Liver (tissue), 8 donors: ENCODE measurements at regions not wholly inside any gene's neighbourhood (a gene's known extent, or its start where the extent isn't known, plus 50 kb on each side); places are given as distances from the start of the nearest gene placed in this dataset.

Source experiments
- DNase-seq: peaks from one replicate; pipeline ENCODE4 v3.0.0-alpha.2; 2017; ENCODE audit warnings: low spot score
- H3K27ac ChIP-seq, 2 donors: one replicate each; pipeline ENCODE4 v1.7.0; 2013; ENCODE audit warnings: inconsistent platforms in 2 of 2, low read length in 2 of 2, control low read depth in 1 of 2, low read depth in 1 of 2, mild to moderate bottlenecking in 1 of 2
- H3K27me3 ChIP-seq, 4 donors: one replicate each; pipeline versions ENCODE4 v1.6.1 to v1.7.0; 2013; ENCODE audit warnings: low read length in 3 of 4, inconsistent platforms in 1 of 4, mild to moderate bottlenecking in 1 of 4, moderate library complexity in 1 of 4; ENCODE audit not compliant: control insufficient read depth in 4 of 4, insufficient read depth in 4 of 4
- H3K36me3 ChIP-seq, 4 donors: one replicate each; pipeline versions ENCODE4 v1.6.1 to v1.7.0; 2013; ENCODE audit warnings: low read length in 3 of 4, mild to moderate bottlenecking in 3 of 4, low read depth in 1 of 4, moderate library complexity in 1 of 4; ENCODE audit not compliant: control insufficient read depth in 4 of 4, insufficient read depth in 3 of 4
- H3K4me1 ChIP-seq, 4 donors: one replicate each; pipeline versions ENCODE4 v1.6.1 to v1.7.0; 2013; ENCODE audit warnings: low read length in 3 of 4, mild to moderate bottlenecking in 3 of 4, moderate library complexity in 1 of 4; ENCODE audit not compliant: control insufficient read depth in 4 of 4, insufficient read depth in 4 of 4
- H3K4me3 ChIP-seq, 3 donors: one replicate each; pipeline versions ENCODE4 v1.6.1 to v1.7.0; 2013; ENCODE audit warnings: low read length in 3 of 3, control low read depth in 1 of 3, low read depth in 1 of 3, mild to moderate bottlenecking in 1 of 3
- H3K9ac ChIP-seq, 2 donors: one replicate each; pipeline ENCODE4 v1.7.0; 2013; ENCODE audit warnings: low read length in 2 of 2, mild to moderate bottlenecking in 2 of 2, moderate library complexity in 2 of 2, control low read depth in 1 of 2, low read depth in 1 of 2
- H3K9me3 ChIP-seq, 4 donors: one replicate each; pipeline versions ENCODE4 v1.6.1 to v1.7.0; 2013; ENCODE audit warnings: low read length in 3 of 4; ENCODE audit not compliant: control insufficient read depth in 4 of 4
- ATF3 ChIP-seq: IDR thresholded peaks from 2 replicates; pipeline ENCODE4 v1.6.1; 2016; ENCODE audit warnings: antibody characterized with exemption
- CTCF ChIP-seq: fragments of 150-350 bp; IDR thresholded peaks from 2 replicates; pipeline ENCODE4 v1.5.1; 2017; ENCODE audit warnings: improper control_type of control experiment, low read depth, low read length; ENCODE audit not compliant: missing input control
- GABPA ChIP-seq, 2 donors: IDR thresholded peaks in 1 of 2; conservative IDR thresholded peaks in 1 of 2; 2 replicates each; pipeline ENCODE4 v1.6.1; 2016; ENCODE audit warnings: antibody characterized with exemption in 2 of 2, mild to moderate bottlenecking in 1 of 2, moderate library complexity in 1 of 2
- HNF4A ChIP-seq, 2 donors: conservative IDR thresholded peaks; 2 replicates each; pipeline ENCODE4 v1.6.1; 2016; ENCODE audit warnings: antibody characterized with exemption in 2 of 2, mild to moderate bottlenecking in 2 of 2
- JUND ChIP-seq, 2 donors: IDR thresholded peaks; 2 replicates each; pipeline ENCODE4 v1.6.1; 2016; ENCODE audit warnings: antibody characterized with exemption in 2 of 2
- NR2F2 ChIP-seq: IDR thresholded peaks from 2 replicates; pipeline ENCODE4 v1.6.1; 2016; ENCODE audit warnings: antibody characterized with exemption
- RAD21 ChIP-seq, 2 donors: IDR thresholded peaks; 2 replicates each; pipeline ENCODE4 v1.6.1; 2016; ENCODE audit warnings: antibody characterized with exemption in 2 of 2, mild to moderate bottlenecking in 2 of 2
- REST ChIP-seq: IDR thresholded peaks from 2 replicates; pipeline ENCODE4 v1.6.1; 2016; ENCODE audit warnings: antibody characterized with exemption, mild to moderate bottlenecking
- TAF1 ChIP-seq: conservative IDR thresholded peaks from 2 replicates; pipeline ENCODE4 v1.6.1; 2016; ENCODE audit warnings: antibody characterized with exemption, mild to moderate bottlenecking
- YY1 ChIP-seq: IDR thresholded peaks from 2 replicates; pipeline ENCODE4 v1.6.1; 2016; ENCODE audit warnings: antibody characterized with exemption, mild to moderate bottlenecking
- WGBS: extraction: QIAGEN DNeasy Blood & Tissue Kit; methylation state at CpG from one replicate; pipeline ENCODE4 v1.1.7; 2013; 5-methylcytosine and 5-hydroxymethylcytosine counted together
- TF ChIP-seq, protein P1 (sequence below): IDR thresholded peaks from 2 replicates; pipeline ENCODE4 v1.6.1; 2016; ENCODE audit warnings: antibody characterized with exemption
- donor health status: healthy.
- donor health status: healthy.
- donor health status: healthy.
- donor health status: healthy.
- donor health status: healthy.

DNA sequence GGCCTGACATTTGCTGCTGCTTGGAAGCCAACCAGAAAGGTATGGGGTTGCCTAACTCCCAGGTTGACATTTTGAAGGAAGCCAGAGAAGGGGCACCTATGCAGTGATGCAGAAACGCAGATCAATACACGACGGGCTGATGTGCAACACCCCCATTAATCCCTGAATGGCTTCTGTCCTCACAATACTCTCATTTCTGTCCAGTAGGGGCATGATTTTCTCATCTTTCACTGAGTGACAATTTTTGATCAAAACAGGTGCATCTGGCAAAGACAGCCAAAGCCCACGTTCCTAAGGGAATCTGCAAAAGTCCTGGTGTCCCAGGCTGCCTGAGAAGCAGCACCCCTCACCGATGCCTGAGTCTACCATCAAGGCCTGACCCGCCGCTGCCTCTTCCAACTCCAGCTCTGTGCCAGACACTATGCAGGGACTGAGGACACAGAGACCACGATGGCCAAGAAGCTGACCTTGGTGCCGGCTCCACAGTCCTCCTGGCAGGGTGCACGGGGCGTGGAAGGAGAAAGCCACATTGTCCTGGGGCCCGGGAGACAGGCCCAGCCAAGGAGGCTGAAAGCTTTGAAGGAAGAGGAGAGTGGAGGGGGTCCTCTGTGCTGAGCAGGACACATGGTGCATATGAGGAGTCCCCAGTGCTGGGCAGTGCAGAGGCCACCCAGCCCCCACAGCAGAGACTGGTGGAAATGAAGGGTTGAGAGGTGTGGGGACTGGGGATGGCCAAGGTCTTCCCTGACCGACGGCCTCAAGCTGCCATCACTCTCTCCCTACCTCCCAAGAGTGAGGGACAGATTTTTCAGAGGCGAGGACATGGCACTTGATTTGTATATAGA is 159.6 kb downstream of the NUP210 start:
- Histone ChIP-seq H3K36me3 (no peaks in the 10 kb centered on the region), H3K27me3 (no peaks in the 10 kb centered on the region), H3K27ac (peak overlapping the region; percentile 4 to 9), H3K4me1 (peaks cover 30 to 57% (median 40%) of the 10 kb centered on the region in 4 donors), H3K9me3 (no peaks in the 10 kb centered on the region), H3K4me3 (no peak overlapping the region), H3K9ac (no peak overlapping the region)
- TF ChIP-seq REST (no peak), CTCF (peak; percentile 35), RAD21 (IDR thresholded peaks at IDR 0.05) (peak in 1 of 2 donors; percentile 61), NR2F2 (no peak), YY1 (peak; percentile 1)
- WGBS, result 52% methylated on average over 15 of the region's 15 CpGs
- no peak for DNase-seq

- 70% methylated on average over 5 of the region's 5 CpGs for WGBS
- no peak overlapping the region for H3K27ac ChIP-seq
- no peak overlapping the region for H3K4me3 ChIP-seq
- no peaks in the 10 kb centered on the region for H3K36me3 ChIP-seq
- H3K9me3 ChIP-seq, result no peaks in the 10 kb centered on the region
- no peak overlapping the region for H3K9ac ChIP-seq
- peaks cover 30 to 58% (median 40%) of the 10 kb centered on the region in 4 donors for H3K4me1 ChIP-seq
- DNase-seq, result no peak
- TF ChIP-seq, protein P1, sequence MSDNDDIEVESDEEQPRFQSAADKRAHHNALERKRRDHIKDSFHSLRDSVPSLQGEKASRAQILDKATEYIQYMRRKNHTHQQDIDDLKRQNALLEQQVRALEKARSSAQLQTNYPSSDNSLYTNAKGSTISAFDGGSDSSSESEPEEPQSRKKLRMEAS, result no peak
- no peak for TF ChIP-seq YY1
- TF ChIP-seq GABPA (IDR thresholded peaks at IDR 0.05 in 1 of 2, conservative IDR thresholded peaks at IDR 0.05 in 1 of 2), result no peak
- TF ChIP-seq JUND (IDR thresholded peaks at IDR 0.05), result no peak
- TF ChIP-seq ATF3, result no peak
- no peak for TF ChIP-seq TAF1
- TF ChIP-seq HNF4A (conservative IDR thresholded peaks at IDR 0.05), result no peak
- H3K27me3 ChIP-seq, result no peaks in the 10 kb centered on the region
Observed at GRCh38 chr3:13259831-13260230, 160.3 kb downstream of the NUP210 start.
